ENCODE measurements at regions not wholly inside any gene's neighbourhood (a gene's known extent, or its start where the extent isn't known, plus 50 kb on each side); places are given as distances from the start of the nearest gene placed in this dataset.

- Mint-ChIP-seq H3K27me3 (ENCODE audit: insufficient read depth, unreplicated experiment) (no peaks in the 10 kb centered on the region), H3K9me3 (ENCODE audit: unreplicated experiment) (peaks cover 25% of the 10 kb centered on the region), H3K36me3 (ENCODE audit: insufficient read depth, unreplicated experiment) (no peaks in the 10 kb centered on the region), H3K4me1 (ENCODE audit: low read depth, unreplicated experiment) (no peaks in the 10 kb centered on the region), H3K4me3 (ENCODE audit: unreplicated experiment) (no peak overlapping the region), H3K27ac (ENCODE audit: unreplicated experiment) (no peak overlapping the region)
- no peaks in the 10 kb centered on the region for H3K9me3 ChIP-seq
- DNase-seq = peak in 1 of 2 experiments; percentile 38
- H3K36me3 ChIP-seq (ENCODE audit: control insufficient read depth, insufficient read depth, low read length) = no peaks in the 10 kb centered on the region
- no peaks in the 10 kb centered on the region for H3K27me3 ChIP-seq (replicated peaks; ENCODE audit: control insufficient read depth, insufficient read depth, low read length)
- ChIA-PET POLR2A (no interaction called here), CTCF (no interaction called here)
- no peak overlapping the region for H3K4me3 ChIP-seq (ENCODE audit: low read depth, low read length)
- TF ChIP-seq, protein P1, sequence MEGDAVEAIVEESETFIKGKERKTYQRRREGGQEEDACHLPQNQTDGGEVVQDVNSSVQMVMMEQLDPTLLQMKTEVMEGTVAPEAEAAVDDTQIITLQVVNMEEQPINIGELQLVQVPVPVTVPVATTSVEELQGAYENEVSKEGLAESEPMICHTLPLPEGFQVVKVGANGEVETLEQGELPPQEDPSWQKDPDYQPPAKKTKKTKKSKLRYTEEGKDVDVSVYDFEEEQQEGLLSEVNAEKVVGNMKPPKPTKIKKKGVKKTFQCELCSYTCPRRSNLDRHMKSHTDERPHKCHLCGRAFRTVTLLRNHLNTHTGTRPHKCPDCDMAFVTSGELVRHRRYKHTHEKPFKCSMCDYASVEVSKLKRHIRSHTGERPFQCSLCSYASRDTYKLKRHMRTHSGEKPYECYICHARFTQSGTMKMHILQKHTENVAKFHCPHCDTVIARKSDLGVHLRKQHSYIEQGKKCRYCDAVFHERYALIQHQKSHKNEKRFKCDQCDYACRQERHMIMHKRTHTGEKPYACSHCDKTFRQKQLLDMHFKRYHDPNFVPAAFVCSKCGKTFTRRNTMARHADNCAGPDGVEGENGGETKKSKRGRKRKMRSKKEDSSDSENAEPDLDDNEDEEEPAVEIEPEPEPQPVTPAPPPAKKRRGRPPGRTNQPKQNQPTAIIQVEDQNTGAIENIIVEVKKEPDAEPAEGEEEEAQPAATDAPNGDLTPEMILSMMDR (IDR thresholded peaks at IDR 0.05; ENCODE audit: insufficient read depth in 1 of 2, low read depth in 1 of 2, low read length in 1 of 2, severe bottlenecking in 1 of 2, unreplicated experiment in 1 of 2) = no peak
- intact Hi-C loops (cut with micrococcal nuclease; ENCODE audit: unreplicated experiment) = no loop called here
- no TSS peak for BruUV-seq (replicated peaks)
- no peaks in the 10 kb centered on the region for H3K4me1 ChIP-seq
These were observed 286.6 kb upstream of the ZP4 start for GRCh38 chr1:238177351-238177750.

DNA sequence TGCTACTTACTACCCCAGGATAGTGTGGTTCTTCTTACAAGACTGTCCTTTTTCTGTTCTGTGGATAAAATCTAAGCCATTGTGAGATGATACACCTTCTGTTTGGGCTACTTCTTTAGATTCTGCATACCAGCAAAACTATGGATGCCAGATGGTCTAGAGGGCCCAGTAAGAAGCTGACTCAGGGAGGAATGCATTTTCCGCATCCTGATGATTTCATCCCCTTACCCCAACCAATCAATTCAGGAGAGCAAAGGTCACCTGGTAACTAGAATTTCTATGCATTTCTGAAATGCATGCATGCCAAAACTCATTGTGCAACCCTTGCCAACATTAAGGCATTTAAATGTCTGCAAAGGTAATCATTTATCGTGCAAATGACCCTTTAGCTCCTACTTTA is 285.7 kb upstream of the ZP4 start:
- H3K9me3 Mint-ChIP-seq (ENCODE audit: unreplicated experiment) = peaks cover 16% of the 10 kb centered on the region

GRCh38 chr1:238171985-238172384 is 281.3 kb upstream of the ZP4 start:
- intact Hi-C loops (cut with micrococcal nuclease; ENCODE audit: unreplicated experiment) = no loop called here
- Mint-ChIP-seq H3K9me3 (ENCODE audit: unreplicated experiment) (peaks cover 10% of the 10 kb centered on the region), H3K36me3 (ENCODE audit: insufficient read depth, unreplicated experiment) (no peaks in the 10 kb centered on the region), H3K27ac (ENCODE audit: unreplicated experiment) (no peak overlapping the region), H3K4me1 (ENCODE audit: low read depth, unreplicated experiment) (no peaks in the 10 kb centered on the region), H3K27me3 (ENCODE audit: insufficient read depth, unreplicated experiment) (no peaks in the 10 kb centered on the region), H3K4me3 (ENCODE audit: unreplicated experiment) (no peak overlapping the region)
- Histone ChIP-seq H3K27me3 (replicated peaks; ENCODE audit: control insufficient read depth, insufficient read depth, low read length) (no peaks in the 10 kb centered on the region), H3K4me1 (no peaks in the 10 kb centered on the region), H3K9me3 (no peaks in the 10 kb centered on the region), H3K36me3 (ENCODE audit: control insufficient read depth, insufficient read depth, low read length) (no peaks in the 10 kb centered on the region), H3K4me3 (ENCODE audit: low read depth, low read length) (no peak overlapping the region)
- DNase-seq = no peak
- TF ChIP-seq, protein P1 (IDR thresholded peaks at IDR 0.05; ENCODE audit: insufficient read depth in 1 of 2, low read depth in 1 of 2, low read length in 1 of 2, severe bottlenecking in 1 of 2, unreplicated experiment in 1 of 2) = no peak
- POLR2A ChIA-PET = no interaction called here
- CTCF ChIA-PET = no interaction called here
- no TSS peak for BruUV-seq (replicated peaks)

More for the DNA sequence above, 285.7 kb upstream of the ZP4 start:
- ChIA-PET POLR2A (no interaction called here), CTCF (no interaction called here)
- Mint-ChIP-seq H3K36me3 (ENCODE audit: insufficient read depth, unreplicated experiment) (no peaks in the 10 kb centered on the region), H3K4me3 (ENCODE audit: unreplicated experiment) (no peak overlapping the region), H3K27me3 (ENCODE audit: insufficient read depth, unreplicated experiment) (no peaks in the 10 kb centered on the region), H3K4me1 (ENCODE audit: low read depth, unreplicated experiment) (no peaks in the 10 kb centered on the region), H3K27ac (ENCODE audit: unreplicated experiment) (no peak overlapping the region)
- Histone ChIP-seq H3K36me3 (ENCODE audit: control insufficient read depth, insufficient read depth, low read length) (no peaks in the 10 kb centered on the region), H3K4me1 (no peaks in the 10 kb centered on the region), H3K27me3 (replicated peaks; ENCODE audit: control insufficient read depth, insufficient read depth, low read length) (no peaks in the 10 kb centered on the region), H3K9me3 (no peaks in the 10 kb centered on the region), H3K4me3 (ENCODE audit: low read depth, low read length) (no peak overlapping the region)
- DNase-seq = no peak
- TF ChIP-seq, protein P1 (IDR thresholded peaks at IDR 0.05; ENCODE audit: insufficient read depth in 1 of 2, low read depth in 1 of 2, low read length in 1 of 2, severe bottlenecking in 1 of 2, unreplicated experiment in 1 of 2) = no peak
- intact Hi-C loops (cut with micrococcal nuclease; ENCODE audit: unreplicated experiment) = no loop called here
- BruUV-seq (replicated peaks) = no TSS peak

Measured in Caco-2 (cell line).